ENCODE measurements at regions not wholly inside any gene's neighbourhood (a gene's known extent, or its start where the extent isn't known, plus 50 kb on each side); places are given as distances from the start of the nearest gene placed in this dataset.

- in situ Hi-C loops (cut with MboI; ENCODE audit: low sequenced_read_pairs, unreplicated experiment) = no loop called here
- DNase-seq (ENCODE audit: low spot score) = no peak
Measured at GRCh38 chr5:126208691-126209090, 214.5 kb upstream of the GRAMD2B start.

DNA sequence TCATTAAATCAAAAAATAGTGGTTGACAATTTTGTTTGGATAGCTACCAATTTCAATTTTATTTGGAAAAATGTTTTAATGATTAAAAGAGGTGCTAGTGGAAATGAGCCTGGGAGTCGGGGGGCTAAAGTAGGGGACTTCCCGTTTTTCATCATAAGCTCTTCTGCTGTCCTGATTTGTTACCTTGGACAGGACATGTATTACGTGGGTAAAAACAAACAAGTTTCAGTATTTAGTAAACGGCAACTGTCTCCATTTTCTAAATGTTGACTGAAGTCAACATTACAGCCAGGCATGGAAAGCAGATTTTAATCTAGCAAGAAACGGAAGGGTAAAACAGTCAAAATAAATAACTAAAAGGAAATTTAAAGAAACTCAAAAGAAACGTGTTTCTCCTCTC lies 212.3 kb upstream of the GRAMD2B start:
- in situ Hi-C loops (cut with MboI; ENCODE audit: low sequenced_read_pairs, unreplicated experiment) = no loop called here
- TF ChIP-seq, protein P1, sequence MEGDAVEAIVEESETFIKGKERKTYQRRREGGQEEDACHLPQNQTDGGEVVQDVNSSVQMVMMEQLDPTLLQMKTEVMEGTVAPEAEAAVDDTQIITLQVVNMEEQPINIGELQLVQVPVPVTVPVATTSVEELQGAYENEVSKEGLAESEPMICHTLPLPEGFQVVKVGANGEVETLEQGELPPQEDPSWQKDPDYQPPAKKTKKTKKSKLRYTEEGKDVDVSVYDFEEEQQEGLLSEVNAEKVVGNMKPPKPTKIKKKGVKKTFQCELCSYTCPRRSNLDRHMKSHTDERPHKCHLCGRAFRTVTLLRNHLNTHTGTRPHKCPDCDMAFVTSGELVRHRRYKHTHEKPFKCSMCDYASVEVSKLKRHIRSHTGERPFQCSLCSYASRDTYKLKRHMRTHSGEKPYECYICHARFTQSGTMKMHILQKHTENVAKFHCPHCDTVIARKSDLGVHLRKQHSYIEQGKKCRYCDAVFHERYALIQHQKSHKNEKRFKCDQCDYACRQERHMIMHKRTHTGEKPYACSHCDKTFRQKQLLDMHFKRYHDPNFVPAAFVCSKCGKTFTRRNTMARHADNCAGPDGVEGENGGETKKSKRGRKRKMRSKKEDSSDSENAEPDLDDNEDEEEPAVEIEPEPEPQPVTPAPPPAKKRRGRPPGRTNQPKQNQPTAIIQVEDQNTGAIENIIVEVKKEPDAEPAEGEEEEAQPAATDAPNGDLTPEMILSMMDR (IDR thresholded peaks at IDR 0.05; ENCODE audit: borderline replicate concordance, control extremely low read depth, extremely low read depth, insufficient read depth, missing control alignments) = no peak
- DNase-seq (ENCODE audit: low spot score) = no peak

More at GRCh38 chr5:126208691-126209090, 214.5 kb upstream of the GRAMD2B start:
- TF ChIP-seq, protein P1 (IDR thresholded peaks at IDR 0.05; ENCODE audit: borderline replicate concordance, control extremely low read depth, extremely low read depth, insufficient read depth, missing control alignments) = no peak

- TF ChIP-seq, protein P1 (IDR thresholded peaks at IDR 0.05; ENCODE audit: borderline replicate concordance, control extremely low read depth, extremely low read depth, insufficient read depth, missing control alignments) = no peak
- DNase-seq (ENCODE audit: low spot score) = no peak
- in situ Hi-C loops (cut with MboI; ENCODE audit: low sequenced_read_pairs, unreplicated experiment) = no loop called here
Measured at GRCh38 chr5:126219616-126220015, 203.6 kb upstream of the GRAMD2B start.

DNA sequence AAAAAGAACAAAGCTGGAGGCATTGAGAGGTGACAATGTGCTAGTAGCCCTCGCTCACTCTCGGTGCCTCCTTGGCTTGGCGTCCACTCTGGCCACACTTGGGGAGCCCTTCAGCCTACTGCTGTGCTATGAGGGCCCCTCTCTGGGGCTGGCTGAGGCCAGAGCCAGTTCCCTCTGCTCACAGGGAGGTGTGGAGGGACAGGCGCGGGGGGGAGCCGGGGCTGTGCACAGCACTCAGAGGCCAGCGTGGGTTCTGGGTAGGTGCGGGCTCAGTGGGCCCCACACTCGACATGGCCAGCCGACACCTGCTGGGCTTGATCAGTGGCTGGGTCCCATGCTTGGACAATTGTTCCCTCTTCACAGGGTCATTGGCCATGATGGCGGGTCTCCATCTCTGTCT lies 202.5 kb upstream of the GRAMD2B start:
- in situ Hi-C loops (cut with MboI; ENCODE audit: low sequenced_read_pairs, unreplicated experiment) = no loop called here
- TF ChIP-seq, protein P1 (IDR thresholded peaks at IDR 0.05; ENCODE audit: borderline replicate concordance, control extremely low read depth, extremely low read depth, insufficient read depth, missing control alignments) = no peak

GRCh38 chr5:126228934-126229333 lies 194.3 kb upstream of the GRAMD2B start:
- in situ Hi-C loops (cut with MboI; ENCODE audit: low sequenced_read_pairs, unreplicated experiment) = no loop called here
- TF ChIP-seq, protein P1 (IDR thresholded peaks at IDR 0.05; ENCODE audit: borderline replicate concordance, control extremely low read depth, extremely low read depth, insufficient read depth, missing control alignments) = no peak
- no peak for DNase-seq (ENCODE audit: low spot score)

More for the DNA sequence above, 202.5 kb upstream of the GRAMD2B start:
- DNase-seq (ENCODE audit: low spot score) = no peak

DNA sequence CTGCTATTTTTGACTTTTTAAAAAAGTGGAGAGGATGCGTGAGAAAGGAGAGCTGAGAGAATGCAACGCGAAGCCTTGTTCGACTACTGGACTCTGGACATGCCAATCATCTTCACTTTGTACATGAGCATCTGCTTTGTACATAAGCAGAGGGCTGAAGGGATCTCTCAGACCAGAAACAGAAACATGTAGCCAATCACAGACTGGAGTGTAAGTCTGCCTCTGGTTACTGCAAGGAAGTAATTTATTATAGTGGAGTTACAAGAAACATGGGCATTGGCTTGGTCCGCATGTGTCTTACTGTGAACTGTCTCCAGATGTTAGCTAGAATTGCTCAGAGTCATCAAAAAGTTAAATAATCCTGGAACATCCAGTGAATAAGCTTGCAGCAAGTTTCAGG lies 190.0 kb upstream of the GRAMD2B start:
- in situ Hi-C loops (cut with MboI; ENCODE audit: low sequenced_read_pairs, unreplicated experiment) = no loop called here
- DNase-seq (ENCODE audit: low spot score) = no peak
- TF ChIP-seq, protein P1 (IDR thresholded peaks at IDR 0.05; ENCODE audit: borderline replicate concordance, control extremely low read depth, extremely low read depth, insufficient read depth, missing control alignments) = no peak

Measured in GM13976 (cell line).